ENCODE measurements at regions not wholly inside any gene's neighbourhood (a gene's known extent, or its start where the extent isn't known, plus 50 kb on each side); places are given as distances from the start of the nearest gene placed in this dataset.

DNA sequence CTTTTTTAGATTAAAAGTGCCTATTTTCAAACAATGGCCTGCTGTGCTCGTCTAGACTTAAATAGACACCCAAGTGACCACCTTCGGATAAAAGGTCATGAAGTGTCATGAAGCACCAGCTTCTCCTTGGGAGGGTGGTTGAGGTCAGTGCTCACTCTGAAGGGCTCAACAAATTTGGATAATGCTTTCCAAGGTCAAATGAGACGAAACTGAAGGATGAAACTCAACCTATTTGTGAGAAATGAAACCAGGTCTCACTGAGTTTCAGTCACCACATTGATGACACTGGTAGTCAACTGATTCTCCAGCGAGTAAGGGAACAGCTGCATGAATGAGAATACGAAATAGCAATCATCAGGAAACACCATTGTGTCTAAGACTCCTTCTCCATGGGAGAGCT lies 852.6 kb downstream of the NTRK3 start:
- Mint-ChIP-seq H3K27me3 (no peaks in the 10 kb centered on the region), H3K36me3 (ENCODE audit: low read depth) (no peaks in the 10 kb centered on the region), H3K4me3 (no peak overlapping the region), H3K9me3 (no peaks in the 10 kb centered on the region), H3K27ac (no peak overlapping the region), H3K4me1 (ENCODE audit: low read depth) (no peaks in the 10 kb centered on the region)
- intact Hi-C loops (cut with micrococcal nuclease): no loop called here
- POLR2A ChIA-PET: no interaction called here
- no peak for TF ChIP-seq CTCF (IDR thresholded peaks at IDR 0.05)
- no peak for ATAC-seq
- CTCF ChIA-PET: no interaction called here
- DNase-seq: no peak

DNA sequence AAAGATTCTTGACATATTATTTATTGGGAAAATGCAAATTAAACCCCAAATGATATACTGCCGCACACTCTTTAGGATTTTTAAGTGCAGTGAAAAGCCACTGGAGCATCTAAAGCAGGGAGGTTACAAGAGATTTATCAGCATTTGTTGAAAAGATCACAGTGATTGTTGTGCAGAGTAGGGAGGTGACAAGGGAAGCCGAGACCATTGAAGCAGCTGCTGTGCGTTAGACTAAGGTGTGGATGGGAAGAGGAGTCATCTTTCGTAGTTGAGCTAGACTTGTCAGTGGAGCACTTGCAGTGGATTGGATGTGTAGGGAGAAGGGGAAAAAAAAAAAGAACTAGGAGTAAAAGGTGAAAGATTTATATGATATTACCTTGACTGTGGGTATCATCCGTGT lies 854.6 kb downstream of the NTRK3 start:
- POLR2A ChIA-PET: no interaction called here
- no peaks in the 10 kb centered on the region for H3K9me3 Mint-ChIP-seq
- no peaks in the 10 kb centered on the region for H3K4me1 Mint-ChIP-seq (ENCODE audit: low read depth)
- H3K36me3 Mint-ChIP-seq (ENCODE audit: low read depth): no peaks in the 10 kb centered on the region
- TF ChIP-seq CTCF (IDR thresholded peaks at IDR 0.05): no peak
- intact Hi-C loops (cut with micrococcal nuclease): no loop called here
- H3K4me3 Mint-ChIP-seq: no peak overlapping the region
- H3K27ac Mint-ChIP-seq: no peak overlapping the region
- ATAC-seq (no peak), DNase-seq (no peak)
- H3K27me3 Mint-ChIP-seq: no peaks in the 10 kb centered on the region
- CTCF ChIA-PET: no interaction called here

GRCh38 chr15:87394676-87395075 lies 861.9 kb downstream of the NTRK3 start:
- no peak for DNase-seq
- no peaks in the 10 kb centered on the region for H3K27me3 Mint-ChIP-seq
- H3K27ac Mint-ChIP-seq: no peak overlapping the region
- intact Hi-C loops (cut with micrococcal nuclease): no loop called here
- no peak for TF ChIP-seq CTCF (IDR thresholded peaks at IDR 0.05)
- POLR2A ChIA-PET: no interaction called here
- no peaks in the 10 kb centered on the region for H3K4me1 Mint-ChIP-seq (ENCODE audit: low read depth)
- H3K36me3 Mint-ChIP-seq (ENCODE audit: low read depth): no peaks in the 10 kb centered on the region
- CTCF ChIA-PET: no interaction called here
- no peak overlapping the region for H3K4me3 Mint-ChIP-seq
- ATAC-seq: no peak
- peaks cover 2% of the 10 kb centered on the region for H3K9me3 Mint-ChIP-seq

- Mint-ChIP-seq H3K4me1 (ENCODE audit: low read depth) (no peaks in the 10 kb centered on the region), H3K9me3 (no peaks in the 10 kb centered on the region), H3K27me3 (no peaks in the 10 kb centered on the region), H3K4me3 (no peak overlapping the region), H3K27ac (no peak overlapping the region), H3K36me3 (ENCODE audit: low read depth) (no peaks in the 10 kb centered on the region)
- no peak for TF ChIP-seq CTCF (IDR thresholded peaks at IDR 0.05)
- ChIA-PET POLR2A (no interaction called here), CTCF (no interaction called here)
- intact Hi-C loops (cut with micrococcal nuclease): no loop called here
- DNase-seq (no peak), ATAC-seq (no peak)
Measured at GRCh38 chr15:87387766-87388165, 868.8 kb downstream of the NTRK3 start.

GRCh38 chr15:87374339-87374738 lies 882.2 kb downstream of the NTRK3 start:
- Mint-ChIP-seq H3K36me3 (ENCODE audit: low read depth) (no peaks in the 10 kb centered on the region), H3K27ac (no peak overlapping the region), H3K27me3 (no peaks in the 10 kb centered on the region), H3K4me3 (no peak overlapping the region), H3K4me1 (ENCODE audit: low read depth) (no peaks in the 10 kb centered on the region), H3K9me3 (peaks cover 2% of the 10 kb centered on the region)
- POLR2A ChIA-PET: no interaction called here
- CTCF ChIA-PET: no interaction called here
- no peak for ATAC-seq
- DNase-seq: no peak
- intact Hi-C loops (cut with micrococcal nuclease): no loop called here
- no peak for TF ChIP-seq CTCF (IDR thresholded peaks at IDR 0.05)
